HK-2 (cell line): ENCODE measurements at regions not wholly inside any gene's neighbourhood (a gene's known extent, or its start where the extent isn't known, plus 50 kb on each side); places are given as distances from the start of the nearest gene placed in this dataset.

Experiments used
- DNase-seq: peaks from one replicate; pipeline ENCODE4 v3.0.0-alpha.2; 2018; ENCODE audit not compliant: unreplicated experiment

GRCh38 chr5:160511280-160511929, 89.8 kb downstream of the PTTG1 start:
- no peak for DNase-seq
